ENCODE measurements at regions not wholly inside any gene's neighbourhood (a gene's known extent, or its start where the extent isn't known, plus 50 kb on each side); places are given as distances from the start of the nearest gene placed in this dataset.

- peaks cover 0 to 12% (median 8%) of the 10 kb centered on the region in 4 donors for H3K4me1 ChIP-seq
- H3K36me3 ChIP-seq = no peaks in the 10 kb centered on the region
- H3K9me3 ChIP-seq = no peaks in the 10 kb centered on the region
- H3K4me3 ChIP-seq = no peak overlapping the region
- intact Hi-C loops (cut with DNase I) = no loop called here
- H3K27me3 ChIP-seq = no peaks in the 10 kb centered on the region
- H3K27ac ChIP-seq (replicated peaks in 1 of 4) = no peak overlapping the region
- WGBS = 85% methylated on average over 4 of the region's 4 CpGs
- TF ChIP-seq POLR2A (IDR thresholded peaks at IDR 0.05; ENCODE audit: low read depth) (no peak), CTCF (IDR thresholded peaks at IDR 0.05) (no peak), POLR2AphosphoS5 (IDR thresholded peaks at IDR 0.05) (no peak), EP300 (IDR thresholded peaks at IDR 0.05) (no peak)
- DNase-seq (ENCODE audit: extremely low spot score) = no peak
Observed at GRCh38 chr5:33235824-33236223, 204.9 kb upstream of the TARS1 start.

DNA sequence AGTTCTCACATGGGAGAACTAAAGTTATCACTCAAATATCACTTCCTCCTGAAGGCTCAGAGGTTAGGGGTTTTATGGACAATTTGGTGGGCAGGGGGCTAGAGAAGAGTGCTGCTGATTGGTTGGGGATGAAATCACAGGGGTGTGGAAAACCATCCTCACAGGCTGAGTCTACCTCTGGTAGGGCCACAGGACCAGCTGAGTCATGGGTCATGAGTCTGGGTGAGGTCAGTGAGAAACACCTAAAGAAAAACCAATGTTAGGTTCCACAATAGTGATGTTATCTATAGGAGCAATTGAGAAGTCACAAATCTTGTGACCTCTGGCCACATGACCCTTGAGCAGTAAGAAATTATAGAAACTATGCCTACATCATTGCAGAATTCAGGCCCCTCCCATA lies 203.3 kb upstream of the TARS1 start:
- Histone ChIP-seq H3K9me3 (no peaks in the 10 kb centered on the region), H3K4me1 (peaks cover 0 to 12% (median 8%) of the 10 kb centered on the region in 4 donors), H3K36me3 (no peaks in the 10 kb centered on the region), H3K4me3 (no peak overlapping the region), H3K27ac (replicated peaks in 1 of 4) (no peak overlapping the region), H3K27me3 (no peaks in the 10 kb centered on the region)
- TF ChIP-seq EP300 (IDR thresholded peaks at IDR 0.05) = no peak
- no peak for TF ChIP-seq POLR2AphosphoS5 (IDR thresholded peaks at IDR 0.05)
- no peak for TF ChIP-seq POLR2A (IDR thresholded peaks at IDR 0.05; ENCODE audit: low read depth)
- no peak for TF ChIP-seq CTCF (IDR thresholded peaks at IDR 0.05)
- DNase-seq (ENCODE audit: extremely low spot score) = no peak
- intact Hi-C loops (cut with DNase I) = no loop called here

DNA sequence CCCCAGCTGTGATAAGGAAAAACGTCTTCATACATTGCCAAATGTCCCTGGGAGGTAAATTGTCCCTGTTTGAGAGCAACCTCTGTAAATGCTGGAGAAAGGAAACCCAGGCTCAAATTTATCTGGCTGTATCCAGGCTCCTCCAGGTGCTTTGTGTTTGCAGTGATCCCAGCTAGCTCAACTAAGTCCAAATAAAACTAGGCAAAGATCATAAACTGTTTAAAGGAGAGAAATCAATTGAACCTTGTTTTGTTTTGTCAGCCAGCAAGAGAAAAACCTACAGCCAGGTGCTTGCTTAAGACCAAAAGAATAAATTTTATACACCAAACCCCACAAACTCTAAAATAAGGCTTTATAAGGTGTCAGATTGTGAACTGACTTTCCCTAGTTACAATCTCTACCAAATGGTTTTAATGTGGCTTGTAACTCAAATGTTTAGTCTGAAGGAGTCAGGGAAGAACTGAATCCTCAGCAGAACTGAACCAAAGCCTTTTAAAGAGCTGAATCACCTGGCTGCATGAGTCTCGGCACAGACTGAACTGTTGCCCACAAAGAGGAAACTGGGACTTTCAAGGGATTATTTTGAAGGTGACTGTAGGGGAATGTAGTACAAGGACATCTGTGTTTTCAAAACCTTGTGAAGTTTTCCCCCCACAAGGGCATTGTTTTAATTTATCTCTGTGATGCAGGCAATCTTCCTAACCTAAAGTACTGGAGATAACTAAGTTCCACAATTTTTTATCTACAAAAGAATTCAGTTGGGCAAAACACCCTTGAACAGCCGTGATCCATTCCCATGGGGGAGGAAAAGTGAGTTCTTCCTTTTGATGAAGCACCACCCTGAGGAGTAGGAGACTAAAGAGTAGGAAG lies 201.7 kb upstream of the TARS1 start:
- Histone ChIP-seq H3K4me1 (no peaks in the 10 kb centered on the region), H3K27ac (replicated peaks in 1 of 4) (no peak overlapping the region), H3K9me3 (no peaks in the 10 kb centered on the region), H3K4me3 (no peak overlapping the region), H3K36me3 (no peaks in the 10 kb centered on the region), H3K27me3 (no peaks in the 10 kb centered on the region)
- intact Hi-C loops (cut with DNase I) = no loop called here
- no peak for DNase-seq (ENCODE audit: extremely low spot score)
- WGBS = 45% methylated on average over 3 of the region's 3 CpGs
- TF ChIP-seq EP300 (IDR thresholded peaks at IDR 0.05) = no peak
- no peak for TF ChIP-seq POLR2AphosphoS5 (IDR thresholded peaks at IDR 0.05)
- TF ChIP-seq POLR2A (IDR thresholded peaks at IDR 0.05; ENCODE audit: low read depth) = no peak
- TF ChIP-seq CTCF (IDR thresholded peaks at IDR 0.05) = no peak

DNA sequence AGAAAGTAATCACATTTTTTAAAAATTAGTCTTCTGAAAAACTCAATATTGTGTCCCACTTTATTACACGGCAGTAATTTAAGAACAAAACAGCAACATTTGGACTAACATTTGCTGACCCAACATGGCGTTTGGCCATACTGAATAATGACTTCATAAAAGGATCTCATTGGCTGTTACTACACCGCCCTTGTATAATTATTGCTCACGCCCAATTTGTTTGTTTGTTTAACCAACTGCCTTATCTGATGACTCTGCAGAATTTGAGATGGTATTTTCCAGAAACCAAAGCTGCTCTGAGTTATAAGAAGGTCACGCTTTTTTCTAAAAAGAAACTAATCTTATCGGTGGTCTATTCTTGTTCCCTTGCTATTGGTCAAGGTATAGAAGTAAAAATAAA lies 200.2 kb upstream of the TARS1 start:
- WGBS = 89% methylated on average over 6 of the region's 6 CpGs
- Histone ChIP-seq H3K27me3 (no peaks in the 10 kb centered on the region), H3K9me3 (no peaks in the 10 kb centered on the region), H3K4me3 (no peak overlapping the region), H3K27ac (replicated peaks in 1 of 4) (no peak overlapping the region), H3K36me3 (no peaks in the 10 kb centered on the region), H3K4me1 (no peaks in the 10 kb centered on the region)
- no peak for TF ChIP-seq CTCF (IDR thresholded peaks at IDR 0.05)
- TF ChIP-seq POLR2AphosphoS5 (IDR thresholded peaks at IDR 0.05) = no peak
- no peak for DNase-seq (ENCODE audit: extremely low spot score)
- intact Hi-C loops (cut with DNase I) = no loop called here

DNA sequence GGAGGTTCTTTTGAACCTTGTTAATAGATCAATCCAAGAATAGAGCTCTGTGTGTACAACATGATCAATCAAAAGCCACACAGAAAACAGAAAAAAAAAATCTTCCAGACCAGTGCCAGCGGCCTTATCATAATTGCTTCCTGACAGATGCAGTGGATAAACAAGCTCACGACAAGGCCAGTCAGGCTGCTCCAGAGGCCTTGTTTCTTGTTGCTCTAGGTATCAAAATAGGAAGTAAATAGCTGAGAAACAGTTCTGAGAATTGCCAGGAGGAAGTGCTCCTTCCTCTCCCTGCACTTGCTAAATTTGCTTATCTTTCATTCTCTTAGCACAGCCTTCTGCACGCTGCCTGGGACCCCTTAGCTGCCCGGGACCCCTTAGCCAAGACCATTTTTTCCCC lies 199.0 kb upstream of the TARS1 start:
- Histone ChIP-seq H3K27me3 (no peaks in the 10 kb centered on the region), H3K27ac (replicated peaks in 1 of 4) (no peak overlapping the region), H3K36me3 (no peaks in the 10 kb centered on the region), H3K4me3 (no peak overlapping the region), H3K9me3 (no peaks in the 10 kb centered on the region), H3K4me1 (no peaks in the 10 kb centered on the region)
- intact Hi-C loops (cut with DNase I) = no loop called here
- TF ChIP-seq CTCF (IDR thresholded peaks at IDR 0.05) = no peak
- no peak for TF ChIP-seq POLR2AphosphoS5 (IDR thresholded peaks at IDR 0.05)
- no peak for TF ChIP-seq EP300 (IDR thresholded peaks at IDR 0.05)
- TF ChIP-seq POLR2A (IDR thresholded peaks at IDR 0.05; ENCODE audit: low read depth) = no peak
- 60% methylated on average over 3 of the region's 4 CpGs for WGBS
- DNase-seq (ENCODE audit: extremely low spot score) = no peak

Data from esophagus muscularis mucosa (tissue), 4 donors.